Adrenal gland (tissue), 5 donors: ENCODE measurements at regions not wholly inside any gene's neighbourhood (a gene's known extent, or its start where the extent isn't known, plus 50 kb on each side); places are given as distances from the start of the nearest gene placed in this dataset.

ENCODE experiments used
- POLR2A ChIP-seq, 2 donors: fragments of 450-650 bp; IDR thresholded peaks; one replicate each; pipeline ENCODE4 v1.6.1; 2017; ENCODE audit warnings: antibody characterized with exemption in 2 of 2, mild to moderate bottlenecking in 2 of 2, moderate library complexity in 1 of 2
- TF ChIP-seq, protein P1 (sequence below), 6 experiments: fragments of 450-650 bp in 4 of 6; fragments of 200-600 bp in 2 of 6; sonication (generic) in 1 of 6; IDR thresholded peaks; 1 replicate in 5 of 6; 2 replicates in 1 of 6; pipeline versions ENCODE4 v1.5.1 to v1.8.0; 2016 to 2021; ENCODE audit warnings: antibody characterized with exemption in 6 of 6, mild to moderate bottlenecking in 2 of 6, moderate library complexity in 1 of 6
- donor health status: DM: no; HTN: no; CAD: no.

DNA sequence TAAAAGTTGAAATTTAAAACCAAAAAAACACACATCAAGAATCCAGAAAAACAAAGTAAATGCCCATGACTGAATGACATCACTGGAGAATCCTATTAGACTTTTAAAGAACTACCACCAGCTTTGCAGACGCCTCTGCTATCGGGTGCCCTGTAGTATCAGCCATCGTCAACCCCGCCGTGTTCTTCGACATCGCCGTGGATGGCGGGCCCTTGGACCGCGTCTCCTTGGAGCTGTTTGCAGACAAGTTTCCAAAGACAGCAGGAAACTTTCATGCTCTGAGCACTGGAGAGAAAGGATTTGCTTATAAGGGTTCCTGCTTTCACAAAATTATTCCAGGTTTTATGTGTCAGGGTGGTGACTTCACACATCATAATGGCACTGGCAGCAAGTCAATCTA lies 201.9 kb downstream of the DMAC1 start:
- TF ChIP-seq POLR2A (IDR thresholded peaks at IDR 0.05), result no peak
- TF ChIP-seq, protein P1, sequence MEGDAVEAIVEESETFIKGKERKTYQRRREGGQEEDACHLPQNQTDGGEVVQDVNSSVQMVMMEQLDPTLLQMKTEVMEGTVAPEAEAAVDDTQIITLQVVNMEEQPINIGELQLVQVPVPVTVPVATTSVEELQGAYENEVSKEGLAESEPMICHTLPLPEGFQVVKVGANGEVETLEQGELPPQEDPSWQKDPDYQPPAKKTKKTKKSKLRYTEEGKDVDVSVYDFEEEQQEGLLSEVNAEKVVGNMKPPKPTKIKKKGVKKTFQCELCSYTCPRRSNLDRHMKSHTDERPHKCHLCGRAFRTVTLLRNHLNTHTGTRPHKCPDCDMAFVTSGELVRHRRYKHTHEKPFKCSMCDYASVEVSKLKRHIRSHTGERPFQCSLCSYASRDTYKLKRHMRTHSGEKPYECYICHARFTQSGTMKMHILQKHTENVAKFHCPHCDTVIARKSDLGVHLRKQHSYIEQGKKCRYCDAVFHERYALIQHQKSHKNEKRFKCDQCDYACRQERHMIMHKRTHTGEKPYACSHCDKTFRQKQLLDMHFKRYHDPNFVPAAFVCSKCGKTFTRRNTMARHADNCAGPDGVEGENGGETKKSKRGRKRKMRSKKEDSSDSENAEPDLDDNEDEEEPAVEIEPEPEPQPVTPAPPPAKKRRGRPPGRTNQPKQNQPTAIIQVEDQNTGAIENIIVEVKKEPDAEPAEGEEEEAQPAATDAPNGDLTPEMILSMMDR (IDR thresholded peaks at IDR 0.05), result no peak
